22Rv1 (cell line): ENCODE measurements at regions not wholly inside any gene's neighbourhood (a gene's known extent, or its start where the extent isn't known, plus 50 kb on each side); places are given as distances from the start of the nearest gene placed in this dataset.
A peak's percentile ranks its signal among the peaks of the same experiment; 100 is the strongest.

Experiments
- H3K27ac ChIP-seq: fragments of 450-650 bp; 2 replicates; pipeline ENCODE4 v1.5.1; 2017
- ZFX ChIP-seq: fragments of 450-650 bp; IDR thresholded peaks from 2 replicates; pipeline ENCODE4 v1.6.1; 2017; ENCODE audit warnings: antibody characterized with exemption, borderline replicate concordance
- TF ChIP-seq, protein P1 (sequence below): fragments of 450-650 bp; IDR thresholded peaks from 2 replicates; pipeline ENCODE4 v1.5.1; 2017; ENCODE audit warnings: mild to moderate bottlenecking

- no peak for TF ChIP-seq ZFX
- TF ChIP-seq, protein P1, sequence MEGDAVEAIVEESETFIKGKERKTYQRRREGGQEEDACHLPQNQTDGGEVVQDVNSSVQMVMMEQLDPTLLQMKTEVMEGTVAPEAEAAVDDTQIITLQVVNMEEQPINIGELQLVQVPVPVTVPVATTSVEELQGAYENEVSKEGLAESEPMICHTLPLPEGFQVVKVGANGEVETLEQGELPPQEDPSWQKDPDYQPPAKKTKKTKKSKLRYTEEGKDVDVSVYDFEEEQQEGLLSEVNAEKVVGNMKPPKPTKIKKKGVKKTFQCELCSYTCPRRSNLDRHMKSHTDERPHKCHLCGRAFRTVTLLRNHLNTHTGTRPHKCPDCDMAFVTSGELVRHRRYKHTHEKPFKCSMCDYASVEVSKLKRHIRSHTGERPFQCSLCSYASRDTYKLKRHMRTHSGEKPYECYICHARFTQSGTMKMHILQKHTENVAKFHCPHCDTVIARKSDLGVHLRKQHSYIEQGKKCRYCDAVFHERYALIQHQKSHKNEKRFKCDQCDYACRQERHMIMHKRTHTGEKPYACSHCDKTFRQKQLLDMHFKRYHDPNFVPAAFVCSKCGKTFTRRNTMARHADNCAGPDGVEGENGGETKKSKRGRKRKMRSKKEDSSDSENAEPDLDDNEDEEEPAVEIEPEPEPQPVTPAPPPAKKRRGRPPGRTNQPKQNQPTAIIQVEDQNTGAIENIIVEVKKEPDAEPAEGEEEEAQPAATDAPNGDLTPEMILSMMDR, result no peak
- no peak overlapping the region for H3K27ac ChIP-seq
Observed at GRCh38 chr5:54851449-54851848, 133.9 kb downstream of the ESM1 start.

DNA sequence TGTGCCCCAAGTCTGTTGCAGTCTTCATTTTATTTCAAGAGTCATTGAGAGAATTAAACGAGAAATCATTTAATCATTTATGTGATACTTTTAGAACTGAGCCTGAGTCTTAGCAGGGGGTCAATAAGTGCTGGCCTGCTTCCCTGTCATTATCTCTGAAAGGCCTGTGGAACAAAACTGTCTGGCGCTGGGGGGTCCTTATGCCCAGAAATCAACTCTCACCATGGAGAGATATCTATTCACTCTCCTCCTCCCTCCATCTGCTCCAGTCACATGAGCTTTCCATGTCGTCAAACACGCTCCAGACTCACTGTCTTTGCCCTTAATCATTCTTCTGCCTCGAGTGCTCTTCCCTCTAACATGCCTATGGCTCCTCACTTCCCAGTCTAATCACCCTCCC, 136.8 kb downstream of the ESM1 start:
- no peak overlapping the region for H3K27ac ChIP-seq
- TF ChIP-seq, protein P1, result no peak
- TF ChIP-seq ZFX, result no peak

DNA sequence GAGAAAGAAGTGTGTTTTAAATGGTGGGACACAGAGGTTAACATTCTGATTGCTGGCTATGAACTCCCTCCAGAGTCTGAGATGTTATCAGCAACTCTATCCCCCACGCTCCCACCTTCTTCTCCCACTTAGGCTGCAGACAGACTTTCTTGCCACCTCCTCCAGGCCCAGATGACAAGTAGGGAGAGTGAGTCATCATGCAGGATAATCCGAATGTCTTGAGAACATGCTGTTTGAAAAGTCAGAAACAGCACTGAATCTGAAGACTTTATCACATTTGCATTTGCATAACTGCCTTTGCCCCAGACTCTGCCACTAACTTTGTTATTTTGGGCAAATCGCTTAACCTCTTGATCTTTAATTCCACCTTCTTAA, 139.8 kb downstream of the ESM1 start:
- no peak overlapping the region for H3K27ac ChIP-seq

DNA sequence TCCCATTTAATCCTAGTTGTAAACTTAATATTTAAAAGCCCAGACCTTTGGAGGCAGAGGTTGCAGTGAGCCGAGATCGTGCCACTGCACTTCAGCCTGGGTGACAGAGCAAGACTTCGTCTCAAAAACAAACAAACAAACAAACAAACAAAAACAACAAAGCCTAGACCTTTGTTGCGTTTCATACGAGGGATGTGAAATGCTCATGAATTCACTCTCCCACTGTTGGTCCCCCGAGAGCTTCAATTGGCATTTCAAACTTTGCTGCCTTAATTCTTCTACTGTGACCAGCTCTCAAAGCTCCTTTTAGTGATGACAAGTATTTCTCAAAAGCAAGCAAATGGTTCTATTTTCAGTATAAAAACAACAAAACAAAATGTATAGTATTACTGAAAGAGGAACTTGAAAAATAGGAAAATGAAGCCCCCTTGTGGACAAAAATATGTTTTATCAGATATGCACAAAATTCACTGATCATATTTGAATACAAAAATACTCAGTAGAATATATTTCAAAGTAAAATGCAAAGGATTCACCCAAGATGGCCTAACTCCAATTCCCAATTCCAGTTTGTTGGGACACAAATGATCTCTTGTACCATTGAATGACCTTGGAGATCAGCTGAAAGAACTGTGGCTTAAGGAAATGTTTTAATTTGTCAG, 140.4 kb downstream of the ESM1 start:
- TF ChIP-seq, protein P1, result peak; percentile 73
- no peak for TF ChIP-seq ZFX

More for the DNA sequence above, 139.8 kb downstream of the ESM1 start:
- TF ChIP-seq ZFX, result no peak
- TF ChIP-seq, protein P1, result no peak

GRCh38 chr5:54844266-54844665, 141.1 kb downstream of the ESM1 start:
- TF ChIP-seq, protein P1, result no peak
- TF ChIP-seq ZFX, result no peak
- no peak overlapping the region for H3K27ac ChIP-seq

More for the DNA sequence above, 140.4 kb downstream of the ESM1 start:
- no peak overlapping the region for H3K27ac ChIP-seq

GRCh38 chr5:54841481-54841880, 143.9 kb downstream of the ESM1 start:
- no peak overlapping the region for H3K27ac ChIP-seq
- TF ChIP-seq, protein P1, result no peak
- no peak for TF ChIP-seq ZFX

DNA sequence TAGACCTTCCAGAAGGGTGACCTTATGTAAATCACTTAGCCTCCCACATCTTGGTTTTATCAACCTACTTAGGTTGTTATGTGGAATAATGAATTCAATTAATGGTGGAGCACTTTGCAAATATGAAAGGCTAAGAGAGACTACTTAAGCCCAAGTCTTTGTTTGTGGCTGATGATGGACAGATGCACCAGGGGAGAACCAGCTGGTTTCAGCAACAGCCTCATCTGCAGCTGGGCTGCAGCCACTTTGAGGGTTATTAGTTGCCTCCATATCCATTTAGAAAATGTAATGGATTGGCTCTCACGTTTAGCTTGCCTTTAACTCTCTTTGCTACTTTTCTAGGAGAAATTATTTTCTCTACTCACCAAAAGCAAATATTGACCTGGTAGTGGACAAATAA, 146.6 kb downstream of the ESM1 start:
- no peak overlapping the region for H3K27ac ChIP-seq
- TF ChIP-seq, protein P1, result no peak
- TF ChIP-seq ZFX, result no peak
